ENCODE measurements at regions not wholly inside any gene's neighbourhood (a gene's known extent, or its start where the extent isn't known, plus 50 kb on each side); places are given as distances from the start of the nearest gene placed in this dataset.

- H3K4me3 ChIP-seq (ENCODE audit: low read length): no peak overlapping the region
- H3K9me2 ChIP-seq (replicated peaks; ENCODE audit: insufficient read depth, low read length): no peaks in the 10 kb centered on the region
- H3K27me3 ChIP-seq (replicated peaks; ENCODE audit: insufficient read depth, low read length): no peaks in the 10 kb centered on the region
- H3K9ac ChIP-seq (ENCODE audit: low read length): no peak overlapping the region
- no peaks in the 10 kb centered on the region for H3F3A ChIP-seq (ENCODE audit: insufficient read depth, low read length)
- H3K36me3 ChIP-seq (replicated peaks; ENCODE audit: insufficient read depth, low read length): no peaks in the 10 kb centered on the region
- TF ChIP-seq CTCF (IDR thresholded peaks at IDR 0.05; ENCODE audit: low read length) (no peak), EZH2phosphoT487 (IDR thresholded peaks at IDR 0.05; ENCODE audit: low read length) (no peak), EZH2 (optimal IDR thresholded peaks at IDR 0.05; ENCODE audit: low read depth, low read length) (no peak)
- no peaks in the 10 kb centered on the region for H3K79me2 ChIP-seq (ENCODE audit: low read length)
- no peaks in the 10 kb centered on the region for H4K20me1 ChIP-seq (ENCODE audit: insufficient read depth, low read length)
- no peaks in the 10 kb centered on the region for H3K9me3 ChIP-seq (replicated peaks; ENCODE audit: insufficient read depth, low read length)
- H2AFZ ChIP-seq (ENCODE audit: low read length): no peak overlapping the region
- no peak for DNase-seq
- H3K4me2 ChIP-seq (ENCODE audit: low read depth, low read length): no peak overlapping the region
- H3K27ac ChIP-seq (ENCODE audit: low read length): no peak overlapping the region
- H3K4me1 ChIP-seq (ENCODE audit: low read length): peaks cover 6% of the 10 kb centered on the region; the same call in 1 of the 2 replicates
These were observed 458.9 kb downstream of the LMO4 start for GRCh38 chr1:87787551-87787950.

- H3F3A ChIP-seq (ENCODE audit: insufficient read depth, low read length): no peaks in the 10 kb centered on the region
- no peaks in the 10 kb centered on the region for H3K4me1 ChIP-seq (ENCODE audit: low read length)
- H3K27me3 ChIP-seq (replicated peaks; ENCODE audit: insufficient read depth, low read length): no peaks in the 10 kb centered on the region
- H4K20me1 ChIP-seq (ENCODE audit: insufficient read depth, low read length): no peaks in the 10 kb centered on the region
- no peak overlapping the region for H3K4me2 ChIP-seq (ENCODE audit: low read depth, low read length)
- H2AFZ ChIP-seq (ENCODE audit: low read length): no peak overlapping the region
- H3K9ac ChIP-seq (ENCODE audit: low read length): no peak overlapping the region
- DNase-seq: no peak
- no peak overlapping the region for H3K27ac ChIP-seq (ENCODE audit: low read length)
- H3K9me2 ChIP-seq (replicated peaks; ENCODE audit: insufficient read depth, low read length): no peaks in the 10 kb centered on the region
- H3K4me3 ChIP-seq (ENCODE audit: low read length): no peak overlapping the region
- no peaks in the 10 kb centered on the region for H3K36me3 ChIP-seq (replicated peaks; ENCODE audit: insufficient read depth, low read length)
- no peaks in the 10 kb centered on the region for H3K9me3 ChIP-seq (replicated peaks; ENCODE audit: insufficient read depth, low read length)
- no peak for TF ChIP-seq EZH2phosphoT487 (IDR thresholded peaks at IDR 0.05; ENCODE audit: low read length)
- TF ChIP-seq CTCF (IDR thresholded peaks at IDR 0.05; ENCODE audit: low read length): no peak
- no peak for TF ChIP-seq EZH2 (optimal IDR thresholded peaks at IDR 0.05; ENCODE audit: low read depth, low read length)
- no peaks in the 10 kb centered on the region for H3K79me2 ChIP-seq (ENCODE audit: low read length)
These were observed 462.1 kb downstream of the LMO4 start for GRCh38 chr1:87790756-87791155.

- H3F3A ChIP-seq (ENCODE audit: insufficient read depth, low read length): no peaks in the 10 kb centered on the region
- no peak for DNase-seq
These were observed 463.5 kb downstream of the LMO4 start for GRCh38 chr1:87791931-87792740.

More at GRCh38 chr1:87791931-87792740, 463.5 kb downstream of the LMO4 start:
- Histone ChIP-seq H3K9me3 (replicated peaks; ENCODE audit: insufficient read depth, low read length) (no peaks in the 10 kb centered on the region), H3K4me3 (ENCODE audit: low read length) (no peak overlapping the region), H2AFZ (ENCODE audit: low read length) (no peak overlapping the region), H3K27ac (ENCODE audit: low read length) (no peak overlapping the region), H3K9me2 (replicated peaks; ENCODE audit: insufficient read depth, low read length) (no peaks in the 10 kb centered on the region), H3K4me1 (ENCODE audit: low read length) (no peaks in the 10 kb centered on the region), H3K4me2 (ENCODE audit: low read depth, low read length) (no peak overlapping the region), H3K36me3 (replicated peaks; ENCODE audit: insufficient read depth, low read length) (no peaks in the 10 kb centered on the region), H3K9ac (ENCODE audit: low read length) (no peak overlapping the region), H4K20me1 (ENCODE audit: insufficient read depth, low read length) (no peaks in the 10 kb centered on the region), H3K79me2 (ENCODE audit: low read length) (no peaks in the 10 kb centered on the region), H3K27me3 (replicated peaks; ENCODE audit: insufficient read depth, low read length) (no peaks in the 10 kb centered on the region)
- TF ChIP-seq EZH2phosphoT487 (IDR thresholded peaks at IDR 0.05; ENCODE audit: low read length): no peak
- TF ChIP-seq CTCF (IDR thresholded peaks at IDR 0.05; ENCODE audit: low read length): no peak
- TF ChIP-seq EZH2 (optimal IDR thresholded peaks at IDR 0.05; ENCODE audit: low read depth, low read length): no peak
